HUES64 (cell line): ENCODE measurements at regions not wholly inside any gene's neighbourhood (a gene's known extent, or its start where the extent isn't known, plus 50 kb on each side); places are given as distances from the start of the nearest gene placed in this dataset.

ENCODE experiments used
- H3K27ac ChIP-seq: 2 replicates; pipeline ENCODE4 v1.7.0; 2013; ENCODE audit warnings: low read depth, low read length, inconsistent platforms
- H3K27me3 ChIP-seq: 2 replicates; pipeline ENCODE4 v1.6.1; 2013; ENCODE audit warnings: mild to moderate bottlenecking, low read length; ENCODE audit not compliant: insufficient read depth
- H3K36me3 ChIP-seq: 2 replicates; pipeline ENCODE4 v1.6.1; 2013; ENCODE audit warnings: mild to moderate bottlenecking, low read length; ENCODE audit not compliant: insufficient read depth
- H3K4me1 ChIP-seq: 2 replicates; pipeline ENCODE4 v1.6.1; 2013; ENCODE audit warnings: mild to moderate bottlenecking, low read length, moderate library complexity; ENCODE audit not compliant: insufficient read depth
- H3K4me3 ChIP-seq: 2 replicates; pipeline ENCODE4 v1.5.1; 2013; ENCODE audit warnings: mild to moderate bottlenecking, low read length, moderate library complexity
- H3K9ac ChIP-seq: 2 replicates; pipeline ENCODE4 v1.6.1; 2013; ENCODE audit warnings: mild to moderate bottlenecking, low read depth, low read length
- H3K9me3 ChIP-seq: 2 replicates; pipeline ENCODE4 v1.6.1; 2013; ENCODE audit warnings: low read depth, low read length; ENCODE audit not compliant: insufficient read depth
- WGBS: fragments of 150-250, 120-280 bp; methylation state at CpG from one replicate; pipeline ENCODE4 v1.1.7; 2013; ENCODE audit warnings: missing lambda C conversion rate; 5-methylcytosine and 5-hydroxymethylcytosine counted together

DNA sequence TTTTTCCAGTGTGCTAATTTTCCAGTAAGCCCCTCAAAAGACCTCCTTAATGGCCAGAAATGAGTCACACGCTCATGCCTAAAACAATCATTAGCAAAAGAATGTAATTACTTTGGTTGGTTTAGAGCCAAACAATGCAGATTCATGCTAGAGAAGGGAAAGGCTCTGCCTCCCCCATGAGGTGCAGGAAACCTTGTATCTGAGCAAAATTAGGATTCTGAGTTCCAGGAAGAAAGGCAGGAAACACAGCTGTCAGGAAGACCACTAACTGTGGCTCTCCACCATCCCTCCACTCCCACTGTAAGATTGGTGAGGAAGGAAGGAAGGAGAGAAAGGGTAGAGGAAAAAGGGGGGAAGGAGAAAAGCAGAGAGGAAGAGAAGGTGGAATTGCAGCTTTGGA, 104.9 kb upstream of the DHX15 start:
- Histone ChIP-seq H3K27ac (no peak overlapping the region), H3K9ac (no peak overlapping the region), H3K4me3 (no peak overlapping the region), H3K36me3 (no peaks in the 10 kb centered on the region), H3K27me3 (no peaks in the 10 kb centered on the region), H3K4me1 (peaks cover 36% of the 10 kb centered on the region), H3K9me3 (no peaks in the 10 kb centered on the region; the same call in 1 of the 2 replicates)
- 50% methylated on average over 1 of the region's 1 CpG for WGBS

DNA sequence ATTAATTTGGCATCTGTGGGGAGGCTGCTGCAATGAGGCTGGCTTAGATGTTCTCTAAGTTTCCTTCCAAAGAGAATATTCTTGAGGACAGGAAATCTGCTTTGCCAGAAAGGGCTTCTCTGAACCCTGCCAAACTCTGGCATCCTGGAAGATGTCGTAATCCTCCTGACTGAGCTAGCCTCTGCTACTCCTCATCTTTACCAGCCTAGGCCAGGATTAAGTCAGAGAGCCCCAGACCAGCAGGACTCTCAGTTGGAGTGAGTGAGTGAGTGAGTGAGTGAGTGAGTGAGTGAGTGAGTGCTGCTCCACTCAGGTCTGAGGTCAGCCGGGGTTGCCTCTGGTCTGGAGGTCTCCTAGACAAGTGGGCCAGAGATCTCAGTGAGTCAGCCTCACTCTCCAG, 104.9 kb upstream of the SOD3 start:
- Histone ChIP-seq H3K4me3 (no peak overlapping the region), H3K9me3 (no peaks in the 10 kb centered on the region; the same call in 1 of the 2 replicates), H3K4me1 (peaks cover 36% of the 10 kb centered on the region), H3K27ac (no peak overlapping the region), H3K27me3 (no peaks in the 10 kb centered on the region), H3K9ac (no peak overlapping the region), H3K36me3 (no peaks in the 10 kb centered on the region)
- WGBS, result 88% methylated on average over 2 of the region's 2 CpGs

DNA sequence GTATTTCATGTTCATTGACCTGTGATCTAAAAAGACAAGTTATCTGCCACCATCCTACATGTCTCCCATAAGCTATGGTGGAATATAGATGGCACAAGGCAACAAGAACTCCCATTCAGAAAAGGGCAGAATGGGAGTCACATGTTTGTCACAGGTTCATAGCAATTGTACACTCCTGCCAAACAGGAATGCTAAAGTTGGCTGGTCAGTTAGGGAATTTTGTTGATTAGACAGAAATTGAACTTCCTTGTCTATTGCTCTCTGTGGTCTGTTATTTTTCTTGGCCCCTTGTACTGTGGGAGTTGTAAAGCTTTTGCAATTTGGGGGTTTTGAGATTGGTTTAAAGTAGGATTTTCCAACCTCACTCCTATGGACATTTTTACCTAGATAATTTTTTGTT, 101.7 kb upstream of the SOD3 start:
- H3K27ac ChIP-seq, result no peak overlapping the region
- H3K4me3 ChIP-seq, result no peak overlapping the region
- H3K36me3 ChIP-seq, result no peaks in the 10 kb centered on the region
- peaks cover 20% of the 10 kb centered on the region for H3K4me1 ChIP-seq
- no peaks in the 10 kb centered on the region for H3K27me3 ChIP-seq
- H3K9me3 ChIP-seq, result no peaks in the 10 kb centered on the region; the same call in 1 of the 2 replicates
- H3K9ac ChIP-seq, result no peak overlapping the region

DNA sequence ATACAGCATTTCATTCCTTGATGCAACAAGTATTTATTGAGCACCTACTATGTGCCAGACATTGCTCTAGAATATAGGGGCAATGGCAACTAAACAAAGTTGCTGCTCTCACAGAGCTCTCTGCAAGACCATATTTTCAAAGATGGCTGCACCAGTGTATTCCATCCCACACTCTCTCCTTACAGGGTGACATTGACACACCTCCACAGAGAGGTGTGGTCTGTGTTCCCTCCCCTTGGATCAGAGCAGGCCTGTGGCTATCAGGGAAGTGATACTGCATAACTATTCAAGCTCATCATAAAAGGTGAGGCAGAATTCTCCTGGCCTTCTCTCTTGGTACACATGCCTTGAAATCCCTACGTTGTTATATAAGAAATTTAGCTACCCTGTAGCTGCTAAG, 95.3 kb upstream of the SOD3 start:
- H3K27ac ChIP-seq, result no peak overlapping the region
- no peak overlapping the region for H3K4me3 ChIP-seq
- no peaks in the 10 kb centered on the region for H3K9me3 ChIP-seq
- no peaks in the 10 kb centered on the region for H3K36me3 ChIP-seq
- no peak overlapping the region for H3K9ac ChIP-seq
- 0 out of 2 replicates have a peak, but pooled peaks cover 6% of the 10 kb centered on the region for H3K4me1 ChIP-seq
- H3K27me3 ChIP-seq, result no peaks in the 10 kb centered on the region
- 100% methylated on average over 1 of the region's 1 CpG for WGBS

DNA sequence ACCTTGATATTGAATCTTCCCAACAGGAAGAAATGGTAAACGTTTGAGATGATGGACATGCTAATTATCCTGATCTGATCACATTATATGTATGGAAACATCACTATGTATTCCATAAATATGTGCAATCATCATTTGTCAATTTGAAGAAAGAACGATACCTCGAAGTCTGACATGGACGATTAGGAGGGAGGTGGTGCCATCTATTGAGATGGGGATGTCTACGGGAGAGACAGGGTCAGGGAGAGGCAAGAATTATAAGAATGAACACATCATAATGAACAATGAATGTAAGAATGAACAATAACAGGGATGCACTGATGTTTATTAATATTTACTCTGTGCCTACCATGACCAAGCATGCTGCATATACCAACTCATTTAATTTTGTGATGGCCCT, 93.7 kb upstream of the SOD3 start:
- Histone ChIP-seq H3K4me3 (no peak overlapping the region), H3K4me1 (0 out of 2 replicates have a peak, but pooled peaks cover 6% of the 10 kb centered on the region), H3K27ac (no peak overlapping the region), H3K9me3 (no peaks in the 10 kb centered on the region), H3K27me3 (no peaks in the 10 kb centered on the region), H3K36me3 (no peaks in the 10 kb centered on the region), H3K9ac (no peak overlapping the region)
- 95% methylated on average over 4 of the region's 5 CpGs for WGBS

DNA sequence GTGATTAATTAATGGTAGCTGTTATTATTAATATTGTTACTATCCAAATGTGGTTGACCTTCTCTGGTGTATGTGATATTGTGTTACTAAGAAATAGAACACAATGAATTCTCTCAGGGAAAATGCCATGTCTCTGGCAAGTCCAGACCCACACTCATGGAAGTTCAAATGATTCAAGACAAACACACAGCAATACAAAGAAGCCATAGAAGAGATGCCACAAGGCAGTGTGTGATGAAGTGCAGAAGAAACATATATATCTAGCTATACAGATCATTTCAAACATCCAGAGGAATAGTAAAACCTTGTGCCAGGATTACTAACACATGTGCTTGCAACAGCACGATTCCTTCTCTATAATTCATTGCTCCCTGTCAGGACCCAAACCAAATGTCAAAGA, 93.1 kb upstream of the SOD3 start:
- H3K36me3 ChIP-seq, result no peaks in the 10 kb centered on the region
- 78% methylated on average over 1 of the region's 1 CpG for WGBS
- H3K9me3 ChIP-seq, result no peaks in the 10 kb centered on the region
- H3K4me3 ChIP-seq, result no peak overlapping the region
- H3K4me1 ChIP-seq, result 0 out of 2 replicates have a peak, but pooled peaks cover 6% of the 10 kb centered on the region
- H3K27ac ChIP-seq, result no peak overlapping the region
- no peak overlapping the region for H3K9ac ChIP-seq
- no peaks in the 10 kb centered on the region for H3K27me3 ChIP-seq

DNA sequence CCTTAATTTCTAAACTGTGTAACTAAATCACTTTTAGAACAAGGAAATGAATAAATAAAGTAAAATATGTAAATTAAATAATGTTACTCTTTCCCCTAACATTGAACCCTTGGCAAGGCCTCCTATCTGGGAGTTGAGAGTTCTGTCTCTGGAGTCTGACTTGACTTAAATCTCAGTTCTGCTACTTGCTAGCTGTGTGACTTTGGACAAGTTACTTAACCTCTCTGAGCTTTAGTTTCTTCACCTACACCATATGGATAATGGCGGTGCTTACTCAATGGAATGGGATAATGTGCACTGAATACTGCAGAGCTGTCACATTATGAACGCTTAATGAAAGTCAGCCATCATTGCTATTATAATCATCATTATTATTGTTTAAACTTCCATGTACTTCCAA, 92.1 kb upstream of the SOD3 start:
- H3K4me1 ChIP-seq, result 0 out of 2 replicates have a peak, but pooled peaks cover 6% of the 10 kb centered on the region
- H3K36me3 ChIP-seq, result no peaks in the 10 kb centered on the region
- no peaks in the 10 kb centered on the region for H3K9me3 ChIP-seq
- WGBS, result 100% methylated on average over 2 of the region's 2 CpGs
- no peak overlapping the region for H3K27ac ChIP-seq
- no peaks in the 10 kb centered on the region for H3K27me3 ChIP-seq
- no peak overlapping the region for H3K9ac ChIP-seq
- H3K4me3 ChIP-seq, result no peak overlapping the region

DNA sequence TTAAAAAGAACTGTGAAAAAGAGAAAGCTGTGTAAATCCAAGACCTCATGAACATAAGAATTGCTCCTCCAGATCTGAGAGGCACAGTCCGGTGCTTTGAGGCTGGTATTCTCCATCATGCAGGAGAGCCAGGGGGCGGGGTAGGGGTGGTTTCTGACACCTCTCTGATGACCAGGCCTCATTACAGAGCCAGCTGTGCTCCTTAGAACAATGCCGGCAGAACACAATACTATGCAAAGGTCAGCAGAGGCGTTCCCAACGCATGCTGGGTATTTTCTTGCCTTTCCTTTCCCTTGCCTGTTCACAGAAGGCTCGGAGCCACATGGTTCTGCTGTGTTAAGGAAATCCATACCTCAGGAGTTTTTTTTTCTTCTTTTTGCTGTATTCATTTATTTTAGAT, 91.2 kb upstream of the SOD3 start:
- WGBS, result 48% methylated on average over 6 of the region's 6 CpGs
- Histone ChIP-seq H3K27me3 (no peaks in the 10 kb centered on the region), H3K9ac (no peak overlapping the region), H3K9me3 (no peaks in the 10 kb centered on the region), H3K4me1 (0 out of 2 replicates have a peak, but pooled peaks cover 6% of the 10 kb centered on the region), H3K36me3 (no peaks in the 10 kb centered on the region), H3K4me3 (no peak overlapping the region), H3K27ac (no peak overlapping the region)

DNA sequence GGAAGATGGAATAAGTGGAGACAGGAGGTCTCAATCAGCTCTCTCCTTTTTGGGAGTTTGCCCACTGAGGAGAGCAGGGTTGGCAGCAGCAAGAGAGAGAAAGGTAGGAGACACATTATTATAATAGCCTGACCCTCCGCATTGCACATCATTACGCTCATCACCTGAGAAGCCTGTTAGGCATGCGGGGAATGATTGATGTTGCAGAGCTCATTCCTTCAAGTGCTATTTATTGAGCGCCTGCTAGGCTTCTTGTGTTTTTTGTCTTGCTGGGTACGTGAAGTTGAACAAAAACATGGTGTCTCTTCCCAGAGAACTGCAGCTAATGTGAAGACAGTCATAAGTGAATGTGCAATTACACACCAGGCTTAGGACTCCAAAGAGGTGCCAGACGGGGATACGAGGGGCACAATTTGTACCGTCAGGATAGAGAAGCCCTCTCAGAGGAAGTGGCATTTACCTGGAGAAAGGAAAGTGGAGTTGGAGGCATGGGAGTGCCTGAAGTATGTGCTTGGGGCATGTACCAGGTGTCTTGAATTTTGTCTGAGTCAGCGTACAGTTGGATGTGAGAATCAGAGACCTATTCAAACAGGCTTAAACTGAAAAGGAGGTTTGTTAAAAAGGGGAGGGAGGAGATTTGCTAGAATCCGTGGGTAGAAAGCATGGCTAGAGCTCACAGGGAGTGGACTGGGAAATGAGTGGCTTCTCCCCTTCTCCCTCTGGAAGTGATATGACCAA, 90.2 kb upstream of the SOD3 start:
- no peak overlapping the region for H3K4me3 ChIP-seq
- H3K9me3 ChIP-seq, result no peaks in the 10 kb centered on the region
- no peak overlapping the region for H3K27ac ChIP-seq
- H3K4me1 ChIP-seq, result 0 out of 2 replicates have a peak, but pooled peaks cover 6% of the 10 kb centered on the region
- no peak overlapping the region for H3K9ac ChIP-seq
- 94% methylated on average over 10 of the region's 10 CpGs for WGBS
- H3K27me3 ChIP-seq, result no peaks in the 10 kb centered on the region
- no peaks in the 10 kb centered on the region for H3K36me3 ChIP-seq

DNA sequence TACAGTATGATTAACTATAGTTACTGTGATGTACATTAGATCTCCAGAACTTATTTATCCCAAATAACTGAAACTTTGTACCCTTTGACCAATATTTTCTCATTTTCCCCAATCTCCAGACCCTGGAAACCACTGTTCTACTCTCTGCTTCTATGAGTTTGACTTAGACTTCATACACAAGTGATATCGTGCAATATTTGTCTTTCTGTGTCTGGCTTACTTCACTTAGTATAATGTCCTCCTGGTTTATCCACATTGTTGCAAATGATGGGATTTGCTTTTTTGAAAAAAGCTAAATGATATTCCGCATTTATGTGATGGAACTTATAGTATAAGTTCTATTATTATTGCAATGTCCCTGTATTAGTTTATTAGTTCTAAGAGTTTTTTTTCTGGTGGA, 81.8 kb upstream of the SOD3 start:
- H3K9ac ChIP-seq, result no peak overlapping the region
- WGBS, result 97% methylated on average over 2 of the region's 2 CpGs
- H3K27me3 ChIP-seq, result no peaks in the 10 kb centered on the region
- peaks cover 16% of the 10 kb centered on the region; the same call in 1 of the 2 replicates for H3K9me3 ChIP-seq
- no peaks in the 10 kb centered on the region for H3K4me1 ChIP-seq
- no peak overlapping the region for H3K27ac ChIP-seq
- H3K36me3 ChIP-seq, result no peaks in the 10 kb centered on the region
- no peak overlapping the region for H3K4me3 ChIP-seq

DNA sequence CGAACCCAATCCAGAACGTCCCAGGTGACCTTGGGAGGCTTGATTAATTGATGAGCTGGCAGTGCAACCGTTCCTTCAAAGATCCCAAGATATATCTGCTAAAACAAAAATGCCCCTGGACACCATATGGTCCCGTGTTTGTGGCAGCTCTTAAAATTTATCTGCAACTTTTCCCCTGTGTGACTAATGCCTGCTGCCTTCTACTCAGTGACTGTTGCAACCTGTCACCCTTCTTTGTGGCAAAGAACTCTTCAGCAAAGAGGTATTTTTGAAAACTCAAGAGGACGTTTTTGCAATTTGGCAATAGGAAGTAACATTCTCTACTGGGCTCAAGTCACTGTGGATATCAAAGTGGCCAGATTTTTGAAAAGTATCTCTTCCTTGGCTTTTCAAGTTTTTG, 75.8 kb upstream of the SOD3 start:
- H3K27me3 ChIP-seq, result no peaks in the 10 kb centered on the region
- 85% methylated on average over 5 of the region's 5 CpGs for WGBS
- H3K36me3 ChIP-seq, result no peaks in the 10 kb centered on the region
- no peak overlapping the region for H3K9ac ChIP-seq
- no peak overlapping the region for H3K4me3 ChIP-seq
- H3K4me1 ChIP-seq, result peaks cover 24% of the 10 kb centered on the region
- no peak overlapping the region for H3K27ac ChIP-seq
- peaks cover 9% of the 10 kb centered on the region; the same call in 1 of the 2 replicates for H3K9me3 ChIP-seq
